ENCODE measurements at regions not wholly inside any gene's neighbourhood (a gene's known extent, or its start where the extent isn't known, plus 50 kb on each side); places are given as distances from the start of the nearest gene placed in this dataset.
A peak's percentile ranks its signal among the peaks of the same experiment; 100 is the strongest.

DNA sequence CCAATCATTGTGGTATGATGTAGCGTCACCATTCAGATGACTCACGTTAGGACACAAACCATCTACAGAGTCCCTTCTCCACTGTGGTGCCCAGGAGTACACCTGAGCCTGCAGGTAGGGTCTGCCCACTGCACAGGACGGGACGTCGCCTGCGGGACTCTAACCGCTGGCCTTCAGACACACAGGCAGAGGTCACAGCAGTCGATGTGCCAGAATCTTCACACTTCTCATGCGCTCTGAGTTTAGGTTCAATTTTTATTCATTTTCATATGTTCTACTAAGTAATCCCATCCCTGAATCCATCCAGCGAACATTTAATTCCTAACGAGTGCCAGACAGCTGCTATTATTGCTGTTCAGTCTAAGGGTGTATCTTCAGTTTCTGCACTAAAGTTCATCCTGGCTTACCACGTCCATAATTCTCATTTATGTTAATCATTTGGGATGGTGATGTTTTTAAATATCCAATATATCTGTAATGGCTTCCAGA, 73.3 kb downstream of the CXCL12 start:
- no peak overlapping the region for H3K4me3 ChIP-seq (ENCODE audit: low read length)
- H4K20me1 ChIP-seq (ENCODE audit: insufficient read depth, low read length): no peaks in the 10 kb centered on the region
- peak overlapping the region; percentile 74; the same call in 1 of the 2 replicates for H3K4me2 ChIP-seq (ENCODE audit: low read length)
- no peaks in the 10 kb centered on the region for H3K27me3 ChIP-seq (ENCODE audit: low read depth, low read length)
- no peaks in the 10 kb centered on the region for H3K9me3 ChIP-seq (ENCODE audit: insufficient read depth, low read length)
- peaks cover 57% of the 10 kb centered on the region for H3K4me1 ChIP-seq (ENCODE audit: low read length)
- no peaks in the 10 kb centered on the region for H3K36me3 ChIP-seq (replicated peaks; ENCODE audit: low read depth, low read length)
- H3K9ac ChIP-seq (ENCODE audit: low read length): no peak overlapping the region
- TF ChIP-seq EZH2phosphoT487 (IDR thresholded peaks at IDR 0.05; ENCODE audit: low read depth): no peak
- TF ChIP-seq, protein P1, sequence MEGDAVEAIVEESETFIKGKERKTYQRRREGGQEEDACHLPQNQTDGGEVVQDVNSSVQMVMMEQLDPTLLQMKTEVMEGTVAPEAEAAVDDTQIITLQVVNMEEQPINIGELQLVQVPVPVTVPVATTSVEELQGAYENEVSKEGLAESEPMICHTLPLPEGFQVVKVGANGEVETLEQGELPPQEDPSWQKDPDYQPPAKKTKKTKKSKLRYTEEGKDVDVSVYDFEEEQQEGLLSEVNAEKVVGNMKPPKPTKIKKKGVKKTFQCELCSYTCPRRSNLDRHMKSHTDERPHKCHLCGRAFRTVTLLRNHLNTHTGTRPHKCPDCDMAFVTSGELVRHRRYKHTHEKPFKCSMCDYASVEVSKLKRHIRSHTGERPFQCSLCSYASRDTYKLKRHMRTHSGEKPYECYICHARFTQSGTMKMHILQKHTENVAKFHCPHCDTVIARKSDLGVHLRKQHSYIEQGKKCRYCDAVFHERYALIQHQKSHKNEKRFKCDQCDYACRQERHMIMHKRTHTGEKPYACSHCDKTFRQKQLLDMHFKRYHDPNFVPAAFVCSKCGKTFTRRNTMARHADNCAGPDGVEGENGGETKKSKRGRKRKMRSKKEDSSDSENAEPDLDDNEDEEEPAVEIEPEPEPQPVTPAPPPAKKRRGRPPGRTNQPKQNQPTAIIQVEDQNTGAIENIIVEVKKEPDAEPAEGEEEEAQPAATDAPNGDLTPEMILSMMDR (IDR thresholded peaks at IDR 0.05; ENCODE audit: low read depth, low read length): no peak
- H3K79me2 ChIP-seq (ENCODE audit: low read length): no peaks in the 10 kb centered on the region
- no peak overlapping the region for H2AFZ ChIP-seq (ENCODE audit: low read depth, low read length)
- H3K27ac ChIP-seq (ENCODE audit: low read length): no peak overlapping the region

DNA sequence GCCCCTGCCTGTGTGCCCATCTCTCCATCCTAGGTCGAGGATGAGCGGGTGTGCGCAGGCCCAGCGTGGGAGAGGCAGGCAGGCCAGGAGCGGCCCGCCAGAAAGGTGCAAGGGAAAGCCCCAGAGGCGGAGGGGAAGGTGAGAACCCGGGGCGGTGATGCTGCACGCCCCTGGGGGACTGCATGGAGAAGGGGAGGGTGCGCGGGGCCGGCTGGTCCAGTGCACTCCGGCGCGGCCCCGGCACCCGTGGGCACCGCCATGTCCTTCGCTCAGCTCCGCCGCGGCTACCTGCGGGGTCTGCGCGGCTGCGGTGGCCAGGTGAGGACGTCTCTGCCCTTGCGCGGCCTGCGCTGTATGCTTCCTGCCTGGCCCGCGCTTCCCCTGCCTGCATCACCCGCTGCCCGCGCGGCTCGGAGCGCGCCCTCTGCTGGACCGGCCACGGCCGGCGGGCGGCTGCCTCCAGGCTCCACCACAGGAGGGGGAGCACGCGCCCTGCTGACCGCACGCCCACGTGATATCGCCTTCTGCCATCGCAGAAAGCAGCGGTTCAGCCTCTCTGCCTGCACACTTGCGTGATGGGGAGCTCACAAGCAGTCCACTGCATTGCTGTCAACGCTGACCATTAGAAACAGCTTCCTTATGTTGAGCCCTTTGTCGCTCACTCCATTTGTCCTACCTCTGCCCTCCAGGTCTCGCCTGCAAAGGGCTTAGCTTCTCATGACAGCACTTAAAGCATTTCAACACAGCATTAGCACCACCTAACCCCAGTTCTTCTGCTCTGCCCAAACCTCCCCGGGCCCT, 73.9 kb downstream of the CXCL12 start:
- no peak overlapping the region for H3K9ac ChIP-seq (ENCODE audit: low read length)
- no peak overlapping the region for H2AFZ ChIP-seq (ENCODE audit: low read depth, low read length)

DNA sequence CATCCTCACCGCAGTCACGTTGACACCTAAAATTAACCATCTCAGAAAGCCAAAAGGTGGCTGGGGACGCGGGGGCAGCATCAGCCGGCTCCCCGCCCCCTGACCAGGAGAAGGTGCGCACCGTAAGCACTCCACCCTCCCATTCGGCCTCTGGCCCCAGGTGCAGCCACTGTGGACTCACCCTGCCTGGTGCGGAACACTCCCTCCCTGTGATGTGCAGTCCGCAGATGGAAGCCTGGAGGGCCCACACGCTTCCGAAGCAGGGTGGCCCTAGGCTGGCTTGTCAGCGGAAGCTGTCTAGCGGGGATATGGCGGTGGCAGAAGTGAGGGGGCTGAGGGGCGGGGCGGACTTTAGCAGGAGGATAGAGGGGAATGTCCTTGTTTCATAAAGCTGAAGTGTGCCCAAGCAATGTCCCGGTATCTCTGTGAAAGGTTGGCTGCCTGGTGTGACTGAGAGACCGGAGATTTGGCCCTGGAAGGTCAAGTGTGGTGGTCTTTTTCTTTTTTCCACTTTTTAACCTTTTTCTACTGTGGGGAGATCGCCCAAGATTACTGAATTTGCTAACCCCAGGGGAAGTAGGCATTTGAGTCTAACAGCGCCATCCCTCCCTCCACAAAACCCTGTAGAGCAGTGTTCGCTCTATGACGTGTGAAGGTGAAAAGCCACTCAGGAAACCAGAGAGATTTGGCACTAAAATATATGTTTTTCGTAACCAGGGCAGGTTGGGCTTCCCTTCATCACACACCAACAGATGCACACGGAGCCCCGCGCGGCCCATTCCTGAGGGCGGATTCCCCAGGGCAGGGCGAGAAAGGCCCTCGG, 74.7 kb downstream of the CXCL12 start:
- Histone ChIP-seq H2AFZ (ENCODE audit: low read depth, low read length) (no peak overlapping the region), H3K9ac (ENCODE audit: low read length) (no peak overlapping the region), H3K36me3 (replicated peaks; ENCODE audit: low read depth, low read length) (no peaks in the 10 kb centered on the region), H3K79me2 (ENCODE audit: low read length) (no peaks in the 10 kb centered on the region), H3K4me2 (ENCODE audit: low read length) (no peak overlapping the region), H3K9me3 (ENCODE audit: insufficient read depth, low read length) (no peaks in the 10 kb centered on the region), H4K20me1 (ENCODE audit: insufficient read depth, low read length) (no peaks in the 10 kb centered on the region), H3K27me3 (ENCODE audit: low read depth, low read length) (no peaks in the 10 kb centered on the region), H3K4me1 (ENCODE audit: low read length) (peaks cover 66% of the 10 kb centered on the region), H3K4me3 (ENCODE audit: low read length) (no peak overlapping the region), H3K27ac (ENCODE audit: low read length) (no peak overlapping the region)
- no peak for TF ChIP-seq EZH2phosphoT487 (IDR thresholded peaks at IDR 0.05; ENCODE audit: low read depth)
- TF ChIP-seq, protein P1 (IDR thresholded peaks at IDR 0.05; ENCODE audit: low read depth, low read length): no peak

More for the DNA sequence above, 73.9 kb downstream of the CXCL12 start:
- Histone ChIP-seq H3K27me3 (ENCODE audit: low read depth, low read length) (no peaks in the 10 kb centered on the region), H3K4me1 (ENCODE audit: low read length) (peaks cover 64% of the 10 kb centered on the region), H4K20me1 (ENCODE audit: insufficient read depth, low read length) (no peaks in the 10 kb centered on the region), H3K79me2 (ENCODE audit: low read length) (no peaks in the 10 kb centered on the region), H3K27ac (ENCODE audit: low read length) (no peak overlapping the region), H3K4me3 (ENCODE audit: low read length) (no peak overlapping the region), H3K4me2 (ENCODE audit: low read length) (no peak overlapping the region), H3K36me3 (replicated peaks; ENCODE audit: low read depth, low read length) (no peaks in the 10 kb centered on the region), H3K9me3 (ENCODE audit: insufficient read depth, low read length) (no peaks in the 10 kb centered on the region)
- TF ChIP-seq, protein P1 (IDR thresholded peaks at IDR 0.05; ENCODE audit: low read depth, low read length): no peak
- no peak for TF ChIP-seq EZH2phosphoT487 (IDR thresholded peaks at IDR 0.05; ENCODE audit: low read depth)

DNA sequence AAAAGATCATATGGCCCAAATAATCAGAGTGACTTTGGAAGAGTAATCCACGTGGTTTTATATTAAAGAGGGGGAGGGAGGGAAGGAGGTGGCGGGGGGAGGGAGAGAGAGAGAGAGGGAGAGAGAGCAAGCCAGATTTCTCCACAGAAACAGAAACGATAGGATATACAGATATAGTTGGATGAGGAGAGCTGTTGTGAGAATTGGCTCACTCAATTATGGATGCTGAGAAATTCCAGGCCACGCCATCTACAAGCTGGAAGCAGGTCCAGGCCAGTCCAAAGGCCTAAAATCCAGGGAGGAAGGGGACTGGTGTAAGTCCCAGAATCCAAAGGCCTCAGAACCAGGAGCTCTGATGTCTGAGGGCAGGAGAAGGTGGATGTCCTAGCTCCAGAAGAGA, 75.5 kb downstream of the CXCL12 start:
- H3K4me2 ChIP-seq (ENCODE audit: low read length): no peak overlapping the region
- no peak overlapping the region for H2AFZ ChIP-seq (ENCODE audit: low read depth, low read length)
- peaks cover 66% of the 10 kb centered on the region for H3K4me1 ChIP-seq (ENCODE audit: low read length)
- no peaks in the 10 kb centered on the region for H3K27me3 ChIP-seq (ENCODE audit: low read depth, low read length)
- TF ChIP-seq, protein P1 (IDR thresholded peaks at IDR 0.05; ENCODE audit: low read depth, low read length): no peak
- no peak for TF ChIP-seq EZH2phosphoT487 (IDR thresholded peaks at IDR 0.05; ENCODE audit: low read depth)
- no peaks in the 10 kb centered on the region for H3K36me3 ChIP-seq (replicated peaks; ENCODE audit: low read depth, low read length)
- H3K9ac ChIP-seq (ENCODE audit: low read length): no peak overlapping the region
- H3K27ac ChIP-seq (ENCODE audit: low read length): no peak overlapping the region
- no peaks in the 10 kb centered on the region for H4K20me1 ChIP-seq (ENCODE audit: insufficient read depth, low read length)
- no peaks in the 10 kb centered on the region for H3K9me3 ChIP-seq (ENCODE audit: insufficient read depth, low read length)
- H3K79me2 ChIP-seq (ENCODE audit: low read length): no peaks in the 10 kb centered on the region
- no peak overlapping the region for H3K4me3 ChIP-seq (ENCODE audit: low read length)
